HEK293 (cell line): ENCODE measurements at regions not wholly inside any gene's neighbourhood (a gene's known extent, or its start where the extent isn't known, plus 50 kb on each side); places are given as distances from the start of the nearest gene placed in this dataset.

Experiments used
- CTCF ChIA-PET: fragments of 350-600 bp; formaldehyde crosslinking; extraction: SDS; loops from one replicate; lab custom pipeline; 2021; ENCODE audit warnings: antibody characterized with exemption; lab: Yijun Ruan, JAX
- POLR2A ChIA-PET: fragments of 300-600 bp; formaldehyde crosslinking; extraction: SDS; loops from one replicate; lab custom pipeline; 2020; ENCODE audit warnings: antibody characterized with exemption, inconsistent platforms; lab: Yijun Ruan, JAX
- H3K27ac ChIP-seq: fragments of 200-500 bp; sonication (Bioruptor generic); 2 replicates; pipeline ENCODE4 v1.5.1; 2014; ENCODE audit warnings: low read depth, low read length, control low read depth, inconsistent platforms; ENCODE audit errors: extremely low read depth
- H3K36me3 ChIP-seq, 2 experiments: fragments of 200-500 bp in 1 of 2; sonication (Bioruptor generic) in 1 of 2; 1 replicate in 1 of 2; 2 replicates in 1 of 2; pipeline ENCODE4 v1.5.1; 2014 to 2017; ENCODE audit warnings: inconsistent platforms in 2 of 2, low read length in 2 of 2; ENCODE audit not compliant: control insufficient read depth in 2 of 2, insufficient read depth in 1 of 2
- H3K4me1 ChIP-seq: fragments of 200-500 bp; sonication (Bioruptor generic); 2 replicates; pipeline ENCODE4 v1.5.1; 2014; ENCODE audit warnings: mild to moderate bottlenecking, low read length, inconsistent platforms; ENCODE audit not compliant: control insufficient read depth, insufficient read depth
- H3K4me3 ChIP-seq: 2 replicates; pipeline ENCODE4 v1.5.1; 2011; ENCODE audit warnings: low read depth, mild to moderate bottlenecking, control low read depth, low read length, moderate library complexity
- H3K9me3 ChIP-seq: fragments of 200-500 bp; sonication (Bioruptor generic); 2 replicates; pipeline ENCODE4 v1.5.1; 2014; ENCODE audit warnings: low read depth, low read length, inconsistent platforms; ENCODE audit not compliant: control insufficient read depth, insufficient read depth
- BCL6B ChIP-seq: fragments of 450-650 bp; formaldehyde crosslinking; IDR thresholded peaks from 2 replicates; pipeline ENCODE4 v1.5.1; 2017; ENCODE audit warnings: missing biosample characterization, missing genetic modification characterization
- EGR2 ChIP-seq: fragments of 450-650 bp; formaldehyde crosslinking; IDR thresholded peaks from 2 replicates; pipeline ENCODE4 v1.5.1; 2016; ENCODE audit warnings: low read depth, missing biosample characterization, missing genetic modification characterization
- KLF8 ChIP-seq: fragments of 450-650 bp; formaldehyde crosslinking; IDR thresholded peaks from 2 replicates; pipeline ENCODE4 v1.5.1; 2016; ENCODE audit warnings: missing biosample characterization, missing genetic modification characterization
- KLF9 ChIP-seq: fragments of 450-650 bp; formaldehyde crosslinking; IDR thresholded peaks from 2 replicates; pipeline ENCODE4 v1.5.1; 2016; ENCODE audit warnings: missing biosample characterization, missing genetic modification characterization, low read depth
- SCRT2 ChIP-seq: fragments of 450-650 bp; formaldehyde crosslinking; IDR thresholded peaks from 2 replicates; pipeline ENCODE4 v1.5.1; 2016; ENCODE audit warnings: missing biosample characterization, missing genetic modification characterization
- SP3 ChIP-seq: fragments of 450-650 bp; formaldehyde crosslinking; IDR thresholded peaks from 2 replicates; pipeline ENCODE4 v1.5.1; 2016; ENCODE audit warnings: missing biosample characterization, missing genetic modification characterization
- YY2 ChIP-seq: fragments of 450-650 bp; formaldehyde crosslinking; IDR thresholded peaks from 2 replicates; pipeline ENCODE4 v1.5.1; 2016; ENCODE audit warnings: missing biosample characterization, missing genetic modification characterization
- ZBTB7A ChIP-seq: fragments of 450-650 bp; formaldehyde crosslinking; IDR thresholded peaks from 2 replicates; pipeline ENCODE4 v1.5.1; 2016; ENCODE audit warnings: low read depth, missing biosample characterization, missing genetic modification characterization
- ZFP3 ChIP-seq: fragments of 450-650 bp; formaldehyde crosslinking; IDR thresholded peaks from 2 replicates; pipeline ENCODE4 v1.5.1; 2016; ENCODE audit warnings: low read depth, missing biosample characterization, missing genetic modification characterization
- ZNF169 ChIP-seq: fragments of 450-650 bp; formaldehyde crosslinking; IDR thresholded peaks from 2 replicates; pipeline ENCODE4 v1.5.1; 2016; ENCODE audit warnings: missing biosample characterization, missing genetic modification characterization
- ZNF223 ChIP-seq: fragments of 450-650 bp; formaldehyde crosslinking; IDR thresholded peaks from 2 replicates; pipeline ENCODE4 v1.5.1; 2016; ENCODE audit warnings: missing biosample characterization, missing genetic modification characterization
- ZNF248 ChIP-seq: fragments of 450-650 bp; formaldehyde crosslinking; IDR thresholded peaks from 2 replicates; pipeline ENCODE4 v1.5.1; 2017; ENCODE audit warnings: missing biosample characterization, missing genetic modification characterization
- ZNF302 ChIP-seq: fragments of 450-650 bp; formaldehyde crosslinking; IDR thresholded peaks from 2 replicates; pipeline ENCODE4 v1.5.1; 2016; ENCODE audit warnings: missing biosample characterization, missing genetic modification characterization, low read depth
- ZNF335 ChIP-seq: fragments of 450-650 bp; formaldehyde crosslinking; conservative IDR thresholded peaks from 2 replicates; pipeline ENCODE4 v1.5.1; 2016; ENCODE audit warnings: missing biosample characterization, missing genetic modification characterization
- ZNF530 ChIP-seq: fragments of 450-650 bp; formaldehyde crosslinking; IDR thresholded peaks from 2 replicates; pipeline ENCODE4 v1.5.1; 2016; ENCODE audit warnings: low read depth, missing biosample characterization, missing genetic modification characterization
- ZNF658 ChIP-seq: fragments of 450-650 bp; formaldehyde crosslinking; IDR thresholded peaks from 2 replicates; pipeline ENCODE4; 2016; ENCODE audit warnings: missing biosample characterization, missing genetic modification characterization
- ZNF701 ChIP-seq: fragments of 450-650 bp; formaldehyde crosslinking; IDR thresholded peaks from 2 replicates; pipeline ENCODE4 v1.5.1; 2016; ENCODE audit warnings: missing biosample characterization, missing genetic modification characterization
- ZNF704 ChIP-seq: fragments of 450-650 bp; formaldehyde crosslinking; IDR thresholded peaks from 2 replicates; pipeline ENCODE4 v1.5.1; 2016; ENCODE audit warnings: missing biosample characterization, missing genetic modification characterization
- TF ChIP-seq, protein P1 (sequence below): fragments of 450-650 bp; formaldehyde crosslinking; IDR thresholded peaks from 2 replicates; pipeline ENCODE4 v1.5.1; 2016; ENCODE audit warnings: missing biosample characterization, missing genetic modification characterization
- TF ChIP-seq, protein P2 (sequence below): fragments of 450-650 bp; formaldehyde crosslinking; IDR thresholded peaks from 2 replicates; pipeline ENCODE4 v1.5.1; 2016; ENCODE audit warnings: missing biosample characterization, missing genetic modification characterization, borderline replicate concordance
- TF ChIP-seq, protein P3 (sequence below): fragments of 450-650 bp; formaldehyde crosslinking; IDR thresholded peaks from 2 replicates; pipeline ENCODE4 v1.5.1; 2016; ENCODE audit warnings: missing biosample characterization, missing genetic modification characterization

DNA sequence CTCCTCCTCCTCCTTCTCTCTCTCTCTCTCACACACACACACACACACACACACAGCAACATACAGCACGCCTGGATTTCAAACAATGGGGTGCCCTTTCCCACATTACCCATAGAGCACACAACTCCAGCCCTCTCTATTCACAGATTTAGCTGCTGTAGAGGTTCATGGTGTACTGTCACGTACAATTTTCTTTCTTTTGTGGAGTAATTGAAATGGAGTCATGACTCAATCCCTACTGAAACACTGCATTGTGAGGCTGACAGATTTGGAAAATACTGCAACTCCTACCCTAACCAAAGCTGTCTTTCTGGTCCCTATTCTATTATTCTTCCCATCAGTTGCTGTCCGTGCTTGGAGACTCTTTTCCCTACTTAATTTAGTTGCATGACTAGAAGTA lies 166.9 kb downstream of the EDN1 start:
- CTCF ChIA-PET: interaction anchor here (0.6 to 1.8 kb wide), 3 partner anchors 26 to 168 kb away, joined by 3 to 6 read pairs (median 3); no protein-coding TSS in a partner anchor
- Histone ChIP-seq H3K36me3 (no peaks in the 10 kb centered on the region), H3K4me3 (no peak overlapping the region), H3K27ac (no peak overlapping the region), H3K4me1 (no peaks in the 10 kb centered on the region), H3K9me3 (no peaks in the 10 kb centered on the region)
- POLR2A ChIA-PET: no interaction called here
- TF ChIP-seq ZNF302 (tag by site-specific recombination): no peak
- TF ChIP-seq KLF9 (tag by site-specific recombination): no peak
- no peak for TF ChIP-seq EGR2 (tag by site-specific recombination)
- no peak for TF ChIP-seq YY2 (tag by site-specific recombination)
- TF ChIP-seq, protein P1, sequence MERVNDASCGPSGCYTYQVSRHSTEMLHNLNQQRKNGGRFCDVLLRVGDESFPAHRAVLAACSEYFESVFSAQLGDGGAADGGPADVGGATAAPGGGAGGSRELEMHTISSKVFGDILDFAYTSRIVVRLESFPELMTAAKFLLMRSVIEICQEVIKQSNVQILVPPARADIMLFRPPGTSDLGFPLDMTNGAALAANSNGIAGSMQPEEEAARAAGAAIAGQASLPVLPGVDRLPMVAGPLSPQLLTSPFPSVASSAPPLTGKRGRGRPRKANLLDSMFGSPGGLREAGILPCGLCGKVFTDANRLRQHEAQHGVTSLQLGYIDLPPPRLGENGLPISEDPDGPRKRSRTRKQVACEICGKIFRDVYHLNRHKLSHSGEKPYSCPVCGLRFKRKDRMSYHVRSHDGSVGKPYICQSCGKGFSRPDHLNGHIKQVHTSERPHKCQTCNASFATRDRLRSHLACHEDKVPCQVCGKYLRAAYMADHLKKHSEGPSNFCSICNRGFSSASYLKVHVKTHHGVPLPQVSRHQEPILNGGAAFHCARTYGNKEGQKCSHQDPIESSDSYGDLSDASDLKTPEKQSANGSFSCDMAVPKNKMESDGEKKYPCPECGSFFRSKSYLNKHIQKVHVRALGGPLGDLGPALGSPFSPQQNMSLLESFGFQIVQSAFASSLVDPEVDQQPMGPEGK (tag by site-specific recombination): no peak
- no peak for TF ChIP-seq ZNF248
- no peak for TF ChIP-seq BCL6B (tag by site-specific recombination)
- no peak for TF ChIP-seq ZNF701 (tag by site-specific recombination)
- no peak for TF ChIP-seq KLF8
- no peak for TF ChIP-seq ZNF530 (tag by site-specific recombination)
- no peak for TF ChIP-seq ZFP3 (tag by site-specific recombination)
- TF ChIP-seq ZNF223 (tag by site-specific recombination): no peak
- TF ChIP-seq ZBTB7A (tag by site-specific recombination): no peak
- TF ChIP-seq SCRT2 (tag by site-specific recombination): no peak

DNA sequence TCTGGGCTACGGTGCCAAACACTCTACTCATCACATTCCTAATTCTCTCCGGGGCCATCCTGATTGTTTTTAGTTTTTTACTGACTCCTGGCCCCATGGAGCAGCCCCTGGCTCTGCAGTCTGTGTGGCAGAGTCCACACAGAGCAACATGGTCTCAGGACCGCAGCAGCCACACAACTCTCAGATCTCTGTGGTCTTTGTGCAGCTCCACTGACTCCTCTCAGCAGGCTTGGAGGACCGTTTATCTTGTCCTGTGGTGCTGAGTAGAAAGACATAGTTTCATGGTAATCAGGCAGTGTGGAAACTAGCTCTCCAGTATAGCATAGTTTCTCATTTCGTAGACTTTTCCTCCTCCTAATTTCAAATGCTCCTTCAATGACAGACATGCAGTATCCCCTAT lies 168.4 kb downstream of the EDN1 start:
- ChIA-PET CTCF (interaction anchor here (0.8 to 1.8 kb wide), 2 partner anchors 25 to 444 kb away, joined by 5 to 6 read pairs; no protein-coding TSS in a partner anchor), POLR2A (no interaction called here)
- H3K27ac ChIP-seq: no peak overlapping the region
- H3K4me1 ChIP-seq: no peaks in the 10 kb centered on the region
- H3K36me3 ChIP-seq: no peaks in the 10 kb centered on the region
- no peaks in the 10 kb centered on the region for H3K9me3 ChIP-seq
- H3K4me3 ChIP-seq: no peak overlapping the region
- TF ChIP-seq, protein P2, sequence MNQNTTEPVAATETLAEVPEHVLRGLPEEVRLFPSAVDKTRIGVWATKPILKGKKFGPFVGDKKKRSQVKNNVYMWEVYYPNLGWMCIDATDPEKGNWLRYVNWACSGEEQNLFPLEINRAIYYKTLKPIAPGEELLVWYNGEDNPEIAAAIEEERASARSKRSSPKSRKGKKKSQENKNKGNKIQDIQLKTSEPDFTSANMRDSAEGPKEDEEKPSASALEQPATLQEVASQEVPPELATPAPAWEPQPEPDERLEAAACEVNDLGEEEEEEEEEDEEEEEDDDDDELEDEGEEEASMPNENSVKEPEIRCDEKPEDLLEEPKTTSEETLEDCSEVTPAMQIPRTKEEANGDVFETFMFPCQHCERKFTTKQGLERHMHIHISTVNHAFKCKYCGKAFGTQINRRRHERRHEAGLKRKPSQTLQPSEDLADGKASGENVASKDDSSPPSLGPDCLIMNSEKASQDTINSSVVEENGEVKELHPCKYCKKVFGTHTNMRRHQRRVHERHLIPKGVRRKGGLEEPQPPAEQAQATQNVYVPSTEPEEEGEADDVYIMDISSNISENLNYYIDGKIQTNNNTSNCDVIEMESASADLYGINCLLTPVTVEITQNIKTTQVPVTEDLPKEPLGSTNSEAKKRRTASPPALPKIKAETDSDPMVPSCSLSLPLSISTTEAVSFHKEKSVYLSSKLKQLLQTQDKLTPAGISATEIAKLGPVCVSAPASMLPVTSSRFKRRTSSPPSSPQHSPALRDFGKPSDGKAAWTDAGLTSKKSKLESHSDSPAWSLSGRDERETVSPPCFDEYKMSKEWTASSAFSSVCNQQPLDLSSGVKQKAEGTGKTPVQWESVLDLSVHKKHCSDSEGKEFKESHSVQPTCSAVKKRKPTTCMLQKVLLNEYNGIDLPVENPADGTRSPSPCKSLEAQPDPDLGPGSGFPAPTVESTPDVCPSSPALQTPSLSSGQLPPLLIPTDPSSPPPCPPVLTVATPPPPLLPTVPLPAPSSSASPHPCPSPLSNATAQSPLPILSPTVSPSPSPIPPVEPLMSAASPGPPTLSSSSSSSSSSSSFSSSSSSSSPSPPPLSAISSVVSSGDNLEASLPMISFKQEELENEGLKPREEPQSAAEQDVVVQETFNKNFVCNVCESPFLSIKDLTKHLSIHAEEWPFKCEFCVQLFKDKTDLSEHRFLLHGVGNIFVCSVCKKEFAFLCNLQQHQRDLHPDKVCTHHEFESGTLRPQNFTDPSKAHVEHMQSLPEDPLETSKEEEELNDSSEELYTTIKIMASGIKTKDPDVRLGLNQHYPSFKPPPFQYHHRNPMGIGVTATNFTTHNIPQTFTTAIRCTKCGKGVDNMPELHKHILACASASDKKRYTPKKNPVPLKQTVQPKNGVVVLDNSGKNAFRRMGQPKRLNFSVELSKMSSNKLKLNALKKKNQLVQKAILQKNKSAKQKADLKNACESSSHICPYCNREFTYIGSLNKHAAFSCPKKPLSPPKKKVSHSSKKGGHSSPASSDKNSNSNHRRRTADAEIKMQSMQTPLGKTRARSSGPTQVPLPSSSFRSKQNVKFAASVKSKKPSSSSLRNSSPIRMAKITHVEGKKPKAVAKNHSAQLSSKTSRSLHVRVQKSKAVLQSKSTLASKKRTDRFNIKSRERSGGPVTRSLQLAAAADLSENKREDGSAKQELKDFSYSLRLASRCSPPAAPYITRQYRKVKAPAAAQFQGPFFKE: no peak
- TF ChIP-seq ZNF658 (no peak), ZNF169 (tag by site-specific recombination) (no peak), ZNF335 (tag by site-specific recombination) (no peak), ZNF704 (tag by site-specific recombination) (no peak), SP3 (no peak)
- TF ChIP-seq, protein P3, sequence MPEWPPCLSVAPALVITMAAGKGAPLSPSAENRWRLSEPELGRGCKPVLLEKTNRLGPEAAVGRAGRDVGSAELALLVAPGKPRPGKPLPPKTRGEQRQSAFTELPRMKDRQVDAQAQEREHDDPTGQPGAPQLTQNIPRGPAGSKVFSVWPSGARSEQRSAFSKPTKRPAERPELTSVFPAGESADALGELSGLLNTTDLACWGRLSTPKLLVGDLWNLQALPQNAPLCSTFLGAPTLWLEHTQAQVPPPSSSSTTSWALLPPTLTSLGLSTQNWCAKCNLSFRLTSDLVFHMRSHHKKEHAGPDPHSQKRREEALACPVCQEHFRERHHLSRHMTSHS (tag by site-specific recombination): no peak
